IPS-18a (cell line): ENCODE measurements at regions not wholly inside any gene's neighbourhood (a gene's known extent, or its start where the extent isn't known, plus 50 kb on each side); places are given as distances from the start of the nearest gene placed in this dataset.
"Not testable (repeated sequence)": the region's sequence is repeated elsewhere in the genome, so short reads cannot be mapped to it uniquely, and the experiment has no call there.

Experiments used
- H3K27ac ChIP-seq: one replicate; pipeline ENCODE4 v1.5.1; 2013; ENCODE audit warnings: low read length
- H3K27me3 ChIP-seq: one replicate; pipeline ENCODE4 v1.6.1; 2013; ENCODE audit warnings: mild to moderate bottlenecking, low read length; ENCODE audit not compliant: control insufficient read depth, insufficient read depth
- H3K36me3 ChIP-seq: one replicate; pipeline ENCODE4 v1.6.1; 2013; ENCODE audit warnings: low read depth, low read length; ENCODE audit not compliant: control insufficient read depth
- H3K4me1 ChIP-seq: one replicate; pipeline ENCODE4 v1.6.1; 2013; ENCODE audit warnings: low read depth, low read length; ENCODE audit not compliant: control insufficient read depth
- H3K4me3 ChIP-seq: one replicate; pipeline ENCODE4 v1.5.1; 2013; ENCODE audit warnings: low read length
- H3K9ac ChIP-seq: one replicate; pipeline ENCODE4 v1.6.1; 2013; ENCODE audit warnings: mild to moderate bottlenecking, low read length, moderate library complexity
- H3K9me3 ChIP-seq: one replicate; pipeline ENCODE4 v1.6.1; 2013; ENCODE audit warnings: low read depth, low read length; ENCODE audit not compliant: control insufficient read depth

DNA sequence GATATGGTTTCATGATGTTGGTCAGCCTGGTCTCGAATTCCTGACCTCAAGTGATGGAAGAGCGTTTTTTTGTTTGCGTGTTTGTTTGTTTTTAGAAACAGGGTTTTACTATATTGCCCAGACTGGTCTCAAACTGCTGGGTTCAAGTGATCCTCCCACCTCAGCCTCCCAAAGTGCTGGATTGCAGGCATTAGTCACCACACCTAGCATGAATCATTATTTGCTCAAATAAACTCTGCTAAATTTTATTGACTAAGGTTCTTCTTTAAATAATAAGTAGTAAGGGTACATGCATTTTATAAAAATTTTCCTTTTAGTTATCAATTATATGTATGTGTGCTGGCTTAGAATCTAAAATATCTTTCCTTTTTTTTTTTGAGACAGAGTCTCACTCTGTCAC lies 52.9 kb downstream of the ZBTB9 start:
- peaks cover 6% of the 10 kb centered on the region for H3K4me1 ChIP-seq
- H3K9me3 ChIP-seq = no peaks in the 10 kb centered on the region
- H3K4me3 ChIP-seq = no peak overlapping the region
- H3K36me3 ChIP-seq = no peaks in the 10 kb centered on the region
- no peak overlapping the region for H3K9ac ChIP-seq
- H3K27ac ChIP-seq = no peak overlapping the region
- no peaks in the 10 kb centered on the region for H3K27me3 ChIP-seq

- no peaks in the 10 kb centered on the region for H3K27me3 ChIP-seq
- no peaks in the 10 kb centered on the region for H3K36me3 ChIP-seq
- no peak overlapping the region for H3K27ac ChIP-seq
- no peaks in the 10 kb centered on the region for H3K9me3 ChIP-seq
- H3K9ac ChIP-seq = no peak overlapping the region
- H3K4me3 ChIP-seq = peak overlapping the region; percentile 47
- peaks cover 6% of the 10 kb centered on the region for H3K4me1 ChIP-seq
These were observed 54.9 kb downstream of the ZBTB9 start for GRCh38 chr6:33508935-33509926.

GRCh38 chr6:33513213-33513612 lies 58.8 kb downstream of the ZBTB9 start:
- H3K4me1 ChIP-seq = peaks cover 6% of the 10 kb centered on the region
- no peaks in the 10 kb centered on the region for H3K27me3 ChIP-seq
- no peaks in the 10 kb centered on the region for H3K9me3 ChIP-seq
- no peak overlapping the region for H3K9ac ChIP-seq
- no peak overlapping the region for H3K4me3 ChIP-seq
- no peak overlapping the region for H3K27ac ChIP-seq
- no peaks in the 10 kb centered on the region for H3K36me3 ChIP-seq

- Histone ChIP-seq H3K4me1 (no peaks in the 10 kb centered on the region), H3K4me3 (no peak overlapping the region), H3K9ac (no peak overlapping the region), H3K9me3 (no peaks in the 10 kb centered on the region), H3K27ac (no peak overlapping the region), H3K27me3 (no peaks in the 10 kb centered on the region), H3K36me3 (no peaks in the 10 kb centered on the region)
These were observed 62.4 kb downstream of the ZBTB9 start for GRCh38 chr6:33516726-33517125.

DNA sequence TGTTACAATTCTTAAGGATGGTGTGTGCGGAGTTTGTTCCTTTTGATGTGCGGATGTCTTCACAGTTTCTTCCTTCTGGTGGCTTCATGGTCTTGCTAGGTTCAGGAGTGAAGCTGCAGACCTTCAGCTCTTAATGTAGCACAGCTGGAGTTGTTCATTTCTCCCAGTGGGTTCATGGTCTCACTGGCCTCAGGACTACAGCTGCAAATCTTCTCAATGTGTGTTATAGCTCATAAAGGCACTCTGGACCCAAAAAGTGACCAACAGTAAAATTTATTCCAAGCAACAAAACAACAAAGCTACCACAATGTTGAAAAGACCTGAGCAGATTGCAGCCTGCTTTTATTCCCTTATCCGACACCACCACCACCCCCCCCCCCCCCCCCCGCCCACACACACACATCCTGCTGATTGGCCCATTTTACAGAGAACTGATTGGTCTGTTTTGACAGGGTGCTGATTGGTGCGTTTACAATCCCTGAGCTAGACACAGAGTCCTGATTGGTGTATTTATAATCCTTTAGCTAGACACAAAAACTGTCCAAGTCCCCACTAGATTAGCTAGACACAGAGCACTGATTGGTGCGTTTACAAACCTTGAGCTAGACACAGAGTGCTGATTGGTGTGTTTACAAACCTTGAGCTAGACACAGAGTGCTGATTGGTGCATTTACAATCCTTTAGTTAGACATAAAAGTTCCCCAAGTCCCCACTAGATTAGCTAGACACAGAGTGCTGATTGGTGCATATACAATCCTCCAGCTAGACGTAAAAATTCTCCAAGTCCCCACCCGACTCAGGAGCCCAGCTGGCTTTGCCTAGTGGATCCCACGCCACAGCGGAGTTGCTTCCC lies 59.2 kb downstream of the BAK1 start:
- H3K4me3 ChIP-seq, H3K27ac ChIP-seq, H3K9ac ChIP-seq: not testable (repeated sequence)

DNA sequence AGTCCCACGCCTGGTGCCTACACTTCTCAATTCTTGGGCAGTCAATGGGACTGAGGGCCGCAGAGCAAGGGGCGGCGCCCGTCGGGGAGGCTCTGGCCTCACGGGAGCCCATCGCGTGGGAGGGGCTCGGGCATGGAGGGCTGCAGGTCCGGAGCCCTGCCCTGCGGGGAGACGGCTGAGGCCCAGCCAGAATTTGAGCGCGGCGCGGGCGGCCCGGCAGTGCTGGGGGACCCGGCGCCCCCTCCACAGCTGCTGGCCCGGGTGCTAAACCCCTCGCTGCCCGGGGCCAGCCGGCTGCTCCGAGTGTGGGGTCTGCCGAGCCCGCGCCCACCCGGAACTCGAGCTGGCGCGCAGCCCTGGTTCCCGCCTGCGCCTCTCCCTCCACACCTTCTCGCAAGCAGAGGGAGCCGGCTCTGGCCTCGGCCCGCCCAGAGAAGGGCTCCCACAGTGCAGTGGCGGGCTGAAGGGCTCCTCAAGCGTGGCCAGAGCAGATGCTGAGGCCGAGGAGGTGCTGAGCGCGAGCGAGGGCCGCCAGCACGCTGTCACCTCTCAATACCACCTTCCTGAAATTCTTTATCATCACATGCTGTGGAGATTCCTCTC lies 58.5 kb downstream of the BAK1 start:
- no peaks in the 10 kb centered on the region for H3K27me3 ChIP-seq
- no peak overlapping the region for H3K9ac ChIP-seq
- H3K4me1 ChIP-seq = no peaks in the 10 kb centered on the region

More for the DNA sequence above, 59.2 kb downstream of the BAK1 start:
- H3K4me1 ChIP-seq, H3K36me3 ChIP-seq, H3K9me3 ChIP-seq, H3K27me3 ChIP-seq: not testable (repeated sequence)

More for the DNA sequence above, 58.5 kb downstream of the BAK1 start:
- Histone ChIP-seq H3K36me3 (no peaks in the 10 kb centered on the region), H3K4me3 (no peak overlapping the region), H3K27ac (no peak overlapping the region), H3K9me3 (no peaks in the 10 kb centered on the region)
